ENCODE measurements at regions not wholly inside any gene's neighbourhood (a gene's known extent, or its start where the extent isn't known, plus 50 kb on each side); places are given as distances from the start of the nearest gene placed in this dataset.

- TF ChIP-seq GLMP (CRISPR knock-in tag; IDR thresholded peaks at IDR 0.05; ENCODE audit: borderline replicate concordance) (no peak), ZNF383 (CRISPR knock-in tag; IDR thresholded peaks at IDR 0.05; ENCODE audit: borderline replicate concordance) (no peak), ZC3H4 (CRISPR knock-in tag; IDR thresholded peaks at IDR 0.05; ENCODE audit: borderline replicate concordance) (no peak), SMAD1 (CRISPR knock-in tag; IDR thresholded peaks at IDR 0.05; ENCODE audit: borderline replicate concordance, low read depth) (no peak), ZBTB37 (CRISPR knock-in tag; IDR thresholded peaks at IDR 0.05) (no peak), KLF12 (CRISPR knock-in tag; IDR thresholded peaks at IDR 0.05; ENCODE audit: borderline replicate concordance) (no peak), PBX3 (CRISPR knock-in tag; IDR thresholded peaks at IDR 0.05; ENCODE audit: borderline replicate concordance) (no peak), SAFB2 (CRISPR knock-in tag; IDR thresholded peaks at IDR 0.05; ENCODE audit: borderline replicate concordance, low read depth) (no peak), ZNF562 (CRISPR knock-in tag; IDR thresholded peaks at IDR 0.05; ENCODE audit: borderline replicate concordance) (no peak), ZMAT5 (CRISPR knock-in tag; IDR thresholded peaks at IDR 0.05; ENCODE audit: borderline replicate concordance, low read depth) (no peak), HOMEZ (CRISPR knock-in tag; IDR thresholded peaks at IDR 0.05; ENCODE audit: low read depth) (no peak), ZNF484 (CRISPR knock-in tag; IDR thresholded peaks at IDR 0.05; ENCODE audit: borderline replicate concordance, low read depth) (no peak), ARHGAP35 (CRISPR knock-in tag; IDR thresholded peaks at IDR 0.05; ENCODE audit: borderline replicate concordance) (no peak)
Observed at GRCh38 chr3:78455166-78455565, 1312.6 kb downstream of the ROBO1 start (continued).
